22Rv1 (cell line): ENCODE measurements at regions not wholly inside any gene's neighbourhood (a gene's known extent, or its start where the extent isn't known, plus 50 kb on each side); places are given as distances from the start of the nearest gene placed in this dataset.

ENCODE experiments used
- ZFX ChIP-seq: fragments of 450-650 bp; IDR thresholded peaks from 2 replicates; pipeline ENCODE4 v1.6.1; 2017; ENCODE audit warnings: antibody characterized with exemption, borderline replicate concordance
- TF ChIP-seq, protein P1 (sequence below): fragments of 450-650 bp; IDR thresholded peaks from 2 replicates; pipeline ENCODE4 v1.5.1; 2017; ENCODE audit warnings: mild to moderate bottlenecking

DNA sequence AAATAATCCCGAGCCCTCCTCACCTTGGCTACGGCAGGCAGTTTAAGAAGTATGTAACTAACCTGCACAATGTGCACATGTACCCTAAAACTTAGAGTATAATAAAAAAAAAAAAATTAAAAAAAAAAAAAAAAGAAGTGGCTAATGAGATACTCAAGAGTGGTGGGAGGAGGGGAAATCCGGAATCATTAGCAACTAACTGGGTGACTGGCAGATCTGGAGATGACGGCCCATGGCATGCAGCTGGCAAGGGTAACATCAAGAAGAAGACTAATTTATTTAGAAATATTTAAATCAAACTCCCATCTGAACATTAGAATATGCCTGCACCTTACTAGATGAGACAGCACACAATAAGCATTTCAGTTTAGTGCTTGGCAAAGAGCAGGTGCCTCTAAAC lies 52.3 kb upstream of the TMCC3 start:
- TF ChIP-seq, protein P1, sequence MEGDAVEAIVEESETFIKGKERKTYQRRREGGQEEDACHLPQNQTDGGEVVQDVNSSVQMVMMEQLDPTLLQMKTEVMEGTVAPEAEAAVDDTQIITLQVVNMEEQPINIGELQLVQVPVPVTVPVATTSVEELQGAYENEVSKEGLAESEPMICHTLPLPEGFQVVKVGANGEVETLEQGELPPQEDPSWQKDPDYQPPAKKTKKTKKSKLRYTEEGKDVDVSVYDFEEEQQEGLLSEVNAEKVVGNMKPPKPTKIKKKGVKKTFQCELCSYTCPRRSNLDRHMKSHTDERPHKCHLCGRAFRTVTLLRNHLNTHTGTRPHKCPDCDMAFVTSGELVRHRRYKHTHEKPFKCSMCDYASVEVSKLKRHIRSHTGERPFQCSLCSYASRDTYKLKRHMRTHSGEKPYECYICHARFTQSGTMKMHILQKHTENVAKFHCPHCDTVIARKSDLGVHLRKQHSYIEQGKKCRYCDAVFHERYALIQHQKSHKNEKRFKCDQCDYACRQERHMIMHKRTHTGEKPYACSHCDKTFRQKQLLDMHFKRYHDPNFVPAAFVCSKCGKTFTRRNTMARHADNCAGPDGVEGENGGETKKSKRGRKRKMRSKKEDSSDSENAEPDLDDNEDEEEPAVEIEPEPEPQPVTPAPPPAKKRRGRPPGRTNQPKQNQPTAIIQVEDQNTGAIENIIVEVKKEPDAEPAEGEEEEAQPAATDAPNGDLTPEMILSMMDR, result no peak
- TF ChIP-seq ZFX, result no peak
